H7 (cell line): ENCODE measurements at regions not wholly inside any gene's neighbourhood (a gene's known extent, or its start where the extent isn't known, plus 50 kb on each side); places are given as distances from the start of the nearest gene placed in this dataset.
A peak's percentile ranks its signal among the peaks of the same experiment; 100 is the strongest.

Source experiments
- DNase-seq: peaks from one replicate; pipeline ENCODE4 v3.0.0; 2012
- H3K27me3 ChIP-seq: 2 replicates; pipeline ENCODE4 v1.6.0; 2011; ENCODE audit warnings: mild to moderate bottlenecking, low read length; ENCODE audit not compliant: control insufficient read depth, insufficient read depth
- H3K36me3 ChIP-seq: replicated peaks from 2 replicates; pipeline ENCODE4 v1.5.1; 2011; ENCODE audit warnings: low read length; ENCODE audit not compliant: control insufficient read depth, insufficient read depth
- H3K4me3 ChIP-seq: 2 replicates; pipeline ENCODE4 v1.5.1; 2011; ENCODE audit warnings: low read depth, mild to moderate bottlenecking, control low read depth, low read length, moderate library complexity; ENCODE audit not compliant: insufficient read depth

DNA sequence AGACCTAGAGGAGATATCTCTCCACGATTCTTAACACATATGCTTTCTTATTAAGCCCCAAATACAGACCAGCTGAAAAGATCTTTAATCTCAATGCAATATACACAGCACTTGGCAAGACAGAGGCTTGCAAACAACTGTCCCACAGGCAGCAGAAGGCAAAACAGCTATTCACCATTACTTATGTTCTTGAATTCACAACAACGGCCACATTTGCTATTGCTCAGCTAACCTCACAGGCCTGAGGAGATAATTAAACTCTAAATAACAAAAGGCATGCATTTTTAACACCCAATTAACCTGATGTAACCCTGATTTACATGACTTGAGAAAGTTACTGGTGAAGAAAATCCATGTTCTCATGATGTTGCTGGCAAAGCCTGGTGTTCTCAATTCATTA, 216.4 kb downstream of the CRPPA start:
- peak; percentile 1 for DNase-seq
- H3K36me3 ChIP-seq = no peaks in the 10 kb centered on the region
- H3K4me3 ChIP-seq = no peak overlapping the region
- H3K27me3 ChIP-seq = no peaks in the 10 kb centered on the region

DNA sequence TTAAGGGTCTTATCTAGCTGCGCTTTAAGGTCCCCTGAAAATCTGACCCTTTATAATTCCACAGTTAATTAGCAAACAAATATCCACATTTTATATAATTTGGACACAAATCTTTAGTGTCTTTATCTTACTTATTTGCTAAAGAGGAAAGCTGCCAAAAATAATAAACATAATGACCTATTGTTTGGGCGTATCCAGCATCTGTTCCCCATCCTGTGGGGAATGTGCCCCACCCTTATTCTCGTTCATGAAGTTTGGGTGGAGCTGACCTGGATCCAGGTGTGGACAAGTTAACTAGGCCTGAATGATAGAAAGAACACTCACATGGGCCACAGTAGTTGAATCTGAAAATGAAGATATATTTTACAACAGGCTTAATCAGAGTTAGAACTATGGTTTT, 218.3 kb downstream of the CRPPA start:
- DNase-seq = no peak
- H3K4me3 ChIP-seq = no peak overlapping the region
- no peaks in the 10 kb centered on the region for H3K36me3 ChIP-seq
- no peaks in the 10 kb centered on the region for H3K27me3 ChIP-seq

DNA sequence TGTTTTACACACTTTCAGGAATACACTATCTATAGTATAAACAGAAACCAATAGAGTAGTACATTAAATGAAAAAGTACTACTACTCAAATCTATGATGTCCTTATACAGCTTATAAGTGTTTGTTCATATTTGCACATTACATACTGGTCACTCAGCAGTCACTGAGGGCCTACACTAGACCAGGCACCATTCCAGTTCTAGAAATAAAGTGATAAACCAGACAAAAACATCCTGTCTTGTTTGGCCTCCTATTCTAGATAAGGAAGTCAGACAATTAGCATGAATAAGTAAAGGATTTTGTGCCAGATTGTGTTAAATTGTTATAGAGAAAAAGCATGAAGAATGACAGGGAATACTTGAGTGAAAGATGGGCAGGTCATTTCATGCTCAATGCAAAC, 219.0 kb downstream of the CRPPA start:
- H3K27me3 ChIP-seq = no peaks in the 10 kb centered on the region
- no peaks in the 10 kb centered on the region for H3K36me3 ChIP-seq
- no peak overlapping the region for H3K4me3 ChIP-seq
- no peak for DNase-seq

DNA sequence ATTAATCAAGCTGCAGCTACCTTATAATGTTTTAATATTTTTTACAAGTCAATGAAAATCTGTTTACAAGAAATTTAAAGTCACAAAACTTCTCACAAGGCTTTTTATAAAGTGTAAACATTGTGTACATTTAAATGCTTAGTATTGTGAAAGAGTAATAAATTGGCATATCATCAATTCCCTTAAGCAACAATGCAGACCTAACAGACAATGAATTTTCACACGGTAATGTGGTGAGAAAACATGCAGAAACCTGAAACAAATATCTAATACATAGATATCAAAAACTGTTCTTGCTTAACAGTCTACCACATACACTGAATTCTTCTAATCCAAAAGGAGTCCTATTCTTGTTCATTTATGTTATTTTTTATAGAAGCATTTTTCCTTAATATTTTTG, 220.7 kb downstream of the CRPPA start:
- Histone ChIP-seq H3K36me3 (no peaks in the 10 kb centered on the region), H3K27me3 (no peaks in the 10 kb centered on the region), H3K4me3 (no peak overlapping the region)
- no peak for DNase-seq

DNA sequence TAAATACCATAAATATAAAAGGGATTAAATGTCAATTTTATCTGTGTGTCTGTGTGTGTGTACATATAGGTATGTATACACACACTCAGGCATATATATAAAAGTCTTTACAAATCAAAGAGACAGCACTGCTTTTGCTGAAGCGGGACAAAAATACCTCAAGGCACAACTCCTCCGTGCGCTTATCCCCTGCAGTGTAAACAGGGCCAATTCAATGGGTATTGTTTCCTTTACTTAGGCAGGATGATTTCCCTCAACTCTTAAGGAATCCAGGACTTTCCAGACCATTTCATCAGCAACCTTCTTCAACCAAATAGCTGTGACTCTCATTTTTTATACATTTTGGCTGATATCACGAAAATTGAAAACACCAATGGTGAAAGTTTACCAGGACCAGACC, 227.7 kb downstream of the CRPPA start:
- Histone ChIP-seq H3K27me3 (no peaks in the 10 kb centered on the region), H3K36me3 (no peaks in the 10 kb centered on the region), H3K4me3 (no peak overlapping the region)
- DNase-seq = no peak

DNA sequence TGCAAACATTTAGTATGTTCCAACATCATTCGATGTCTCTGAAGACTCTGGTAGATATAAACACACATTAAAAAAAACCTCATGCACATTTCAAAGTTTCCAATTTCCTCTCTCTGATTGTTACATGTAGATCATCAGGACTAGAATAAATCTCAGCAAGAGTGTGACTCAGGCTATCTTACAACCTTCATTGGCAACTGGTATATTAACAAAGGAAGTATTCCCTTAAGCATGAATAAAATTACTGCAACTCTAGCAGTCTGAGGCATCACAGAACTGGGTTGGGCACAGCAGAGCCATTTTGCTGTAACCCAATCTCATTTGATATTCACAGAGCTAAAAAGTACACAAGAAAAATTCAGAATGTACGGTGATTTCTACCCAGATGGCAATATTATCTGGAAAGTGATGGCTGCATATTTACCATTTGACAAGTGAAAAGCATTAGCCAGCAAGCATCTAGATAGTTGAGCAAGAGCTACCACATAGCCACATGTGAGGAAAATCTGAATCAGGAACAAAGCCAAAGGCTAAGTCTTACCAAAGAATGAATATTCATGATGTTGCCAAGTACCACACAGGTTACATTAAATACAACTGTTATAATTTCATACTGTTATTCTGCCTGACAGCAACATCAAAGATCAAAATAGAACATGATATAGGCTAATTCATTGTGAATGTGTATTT, 232.2 kb downstream of the CRPPA start:
- Histone ChIP-seq H3K36me3 (no peaks in the 10 kb centered on the region), H3K4me3 (no peak overlapping the region), H3K27me3 (no peaks in the 10 kb centered on the region)
- no peak for DNase-seq

DNA sequence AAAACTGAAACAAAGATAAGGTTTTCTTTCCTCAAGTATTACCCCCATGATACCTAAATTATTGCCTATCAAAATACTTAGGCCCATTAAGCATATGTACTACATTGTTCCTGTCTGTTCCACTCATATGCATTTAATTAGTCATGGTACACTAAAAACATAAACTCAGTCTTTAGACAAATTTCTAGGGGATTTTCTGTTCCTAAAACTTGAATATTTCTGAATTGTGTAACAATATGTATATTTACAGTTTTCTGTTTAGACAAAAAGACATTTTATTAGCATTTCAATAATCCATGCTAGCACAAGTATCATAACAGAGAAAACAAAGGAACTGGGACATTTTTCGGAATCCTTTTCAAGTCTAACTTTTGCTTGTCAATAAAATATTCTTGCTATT, 234.2 kb downstream of the CRPPA start:
- no peaks in the 10 kb centered on the region for H3K36me3 ChIP-seq
- no peaks in the 10 kb centered on the region for H3K27me3 ChIP-seq
- no peak overlapping the region for H3K4me3 ChIP-seq
- no peak for DNase-seq

DNA sequence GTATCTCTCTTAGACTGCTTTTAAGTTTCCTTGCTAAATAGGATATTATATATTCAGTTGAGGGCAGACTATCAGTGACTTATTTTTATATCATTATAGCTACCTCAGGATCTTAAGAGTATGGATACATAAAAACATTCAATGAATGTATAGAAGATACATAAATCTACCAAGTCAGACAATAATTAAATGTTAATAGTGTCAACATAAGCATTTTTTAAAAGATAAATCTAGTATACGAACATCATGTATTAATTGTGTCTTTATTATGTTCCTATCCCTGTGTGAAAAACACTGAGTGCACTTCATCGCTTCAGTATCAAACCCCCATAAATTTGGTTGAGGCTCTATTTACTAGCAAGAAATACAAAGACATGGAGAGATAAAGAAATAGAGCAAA, 242.8 kb downstream of the CRPPA start:
- no peak for DNase-seq
- H3K36me3 ChIP-seq = no peaks in the 10 kb centered on the region
- H3K4me3 ChIP-seq = no peak overlapping the region
- H3K27me3 ChIP-seq = no peaks in the 10 kb centered on the region

DNA sequence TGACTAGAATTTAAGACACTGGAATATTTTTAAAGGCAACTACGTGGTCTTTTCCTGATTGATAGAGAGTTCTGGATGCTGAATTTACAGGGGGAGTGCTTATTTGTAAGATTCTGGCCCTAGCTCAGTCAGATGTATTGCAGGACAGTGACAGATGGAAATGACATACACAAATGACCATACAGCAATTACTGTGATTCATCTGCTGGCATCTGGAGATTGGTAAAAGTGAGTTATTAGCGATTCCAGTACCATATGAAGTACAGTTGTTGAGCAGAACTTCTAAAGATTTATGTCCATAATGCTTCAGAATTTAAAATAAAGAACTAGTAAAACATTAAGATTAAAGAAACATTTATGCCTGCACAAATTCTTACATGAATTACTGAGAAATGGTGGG, 243.2 kb downstream of the CRPPA start:
- DNase-seq = no peak
- Histone ChIP-seq H3K4me3 (no peak overlapping the region), H3K27me3 (no peaks in the 10 kb centered on the region), H3K36me3 (no peaks in the 10 kb centered on the region)

DNA sequence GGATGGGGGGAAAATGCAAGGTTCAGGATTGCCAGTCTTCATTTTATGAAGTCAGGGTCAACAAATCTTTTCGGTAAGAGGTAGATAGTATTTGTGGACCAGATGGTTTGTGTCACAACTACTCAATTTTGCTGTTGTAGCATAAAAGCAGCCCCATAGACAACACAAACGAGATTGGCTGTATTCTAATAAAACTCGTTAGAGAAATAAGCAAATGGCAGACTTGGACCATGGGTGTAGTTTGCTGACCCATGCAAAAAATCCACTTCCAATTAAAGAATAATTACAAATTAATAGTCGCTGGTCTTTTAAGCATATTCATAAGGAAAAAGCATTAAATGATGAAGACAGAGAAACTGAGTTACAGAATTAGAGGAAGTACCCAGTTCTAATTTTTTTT, 247.1 kb downstream of the CRPPA start:
- no peaks in the 10 kb centered on the region for H3K27me3 ChIP-seq
- DNase-seq = no peak
- H3K36me3 ChIP-seq = no peaks in the 10 kb centered on the region
- H3K4me3 ChIP-seq = no peak overlapping the region

DNA sequence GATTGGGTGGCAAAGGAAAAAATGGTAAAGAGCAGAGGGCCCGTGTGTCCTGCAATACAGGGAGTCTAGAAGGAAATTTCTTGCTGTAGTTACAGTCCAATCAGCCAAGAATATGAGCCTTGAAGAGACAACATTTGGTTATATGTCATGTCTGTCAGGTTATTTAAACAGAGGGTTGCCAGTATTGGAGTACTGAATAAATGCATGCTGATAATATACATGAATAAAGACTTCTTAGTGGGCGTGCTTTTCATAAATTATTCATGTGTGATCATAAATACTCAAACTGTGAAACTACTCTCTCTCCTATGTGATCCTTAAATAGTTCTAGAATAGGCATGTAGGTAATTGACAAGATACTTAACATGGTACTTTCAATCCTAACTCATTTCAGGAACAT, 249.0 kb downstream of the CRPPA start:
- DNase-seq = no peak
- H3K36me3 ChIP-seq = no peaks in the 10 kb centered on the region
- no peak overlapping the region for H3K4me3 ChIP-seq
- H3K27me3 ChIP-seq = no peaks in the 10 kb centered on the region

DNA sequence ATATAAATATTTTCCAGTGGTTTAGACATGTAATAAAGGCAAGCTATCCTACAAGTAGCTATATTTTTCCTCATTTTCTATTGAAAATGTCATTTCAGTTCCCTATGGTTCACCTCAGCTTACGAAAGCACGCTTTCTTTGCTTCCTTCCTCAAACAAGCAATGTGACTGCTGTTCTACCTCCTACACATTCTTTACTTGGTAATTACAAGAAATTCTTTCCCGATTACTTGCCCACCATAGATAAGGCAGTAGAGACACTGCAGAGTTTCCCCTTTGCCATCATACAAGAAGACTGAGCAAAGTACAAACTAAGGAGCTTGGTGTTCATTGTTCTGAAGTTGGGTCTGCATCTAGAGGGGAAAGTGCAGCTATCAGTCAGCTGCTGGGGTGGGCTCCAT, 249.4 kb downstream of the CRPPA start:
- Histone ChIP-seq H3K36me3 (no peaks in the 10 kb centered on the region), H3K27me3 (no peaks in the 10 kb centered on the region), H3K4me3 (no peak overlapping the region)
- no peak for DNase-seq

DNA sequence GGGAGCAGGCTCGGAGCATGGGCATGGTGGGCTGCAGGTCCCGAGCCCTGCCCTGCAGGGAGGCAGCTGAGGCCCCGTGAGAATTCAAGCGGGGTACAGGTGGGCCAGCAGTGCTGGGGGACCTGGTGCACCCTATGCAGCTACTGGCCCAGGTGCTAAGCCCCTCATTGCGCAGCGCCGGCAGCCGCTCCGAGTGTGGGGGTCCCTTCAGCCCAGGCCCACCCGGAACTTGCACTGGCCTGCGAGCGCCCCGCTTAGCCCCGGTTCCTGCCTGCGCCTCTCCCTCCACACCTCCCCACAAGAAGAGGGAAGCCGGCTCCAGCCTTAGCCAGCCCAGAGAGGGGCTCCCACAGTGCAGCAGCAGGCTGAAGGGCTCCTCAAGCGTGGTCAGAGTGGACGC, 250.7 kb downstream of the CRPPA start:
- no peak for DNase-seq
- H3K4me3 ChIP-seq = no peak overlapping the region
- no peaks in the 10 kb centered on the region for H3K27me3 ChIP-seq
- H3K36me3 ChIP-seq = no peaks in the 10 kb centered on the region

DNA sequence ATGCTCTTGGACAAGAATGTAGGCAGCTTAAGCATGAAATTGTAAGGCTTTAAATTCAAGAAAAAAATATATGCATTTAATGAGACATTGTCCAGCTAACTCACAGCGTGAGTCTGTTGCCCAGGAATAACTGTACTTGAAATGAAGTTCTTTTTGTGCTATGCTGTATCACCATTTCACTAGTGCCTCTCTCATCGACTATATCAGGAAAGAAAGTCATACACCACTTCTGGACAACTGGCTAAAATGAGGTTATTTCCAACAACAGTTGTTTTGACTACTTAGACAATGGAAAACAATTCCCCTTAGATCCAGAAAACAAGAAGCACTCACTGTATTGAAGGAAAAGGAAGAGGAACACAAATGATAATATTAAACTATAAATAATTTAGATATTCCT, 251.8 kb downstream of the CRPPA start:
- no peak for DNase-seq
- Histone ChIP-seq H3K27me3 (no peaks in the 10 kb centered on the region), H3K36me3 (no peaks in the 10 kb centered on the region), H3K4me3 (no peak overlapping the region)

DNA sequence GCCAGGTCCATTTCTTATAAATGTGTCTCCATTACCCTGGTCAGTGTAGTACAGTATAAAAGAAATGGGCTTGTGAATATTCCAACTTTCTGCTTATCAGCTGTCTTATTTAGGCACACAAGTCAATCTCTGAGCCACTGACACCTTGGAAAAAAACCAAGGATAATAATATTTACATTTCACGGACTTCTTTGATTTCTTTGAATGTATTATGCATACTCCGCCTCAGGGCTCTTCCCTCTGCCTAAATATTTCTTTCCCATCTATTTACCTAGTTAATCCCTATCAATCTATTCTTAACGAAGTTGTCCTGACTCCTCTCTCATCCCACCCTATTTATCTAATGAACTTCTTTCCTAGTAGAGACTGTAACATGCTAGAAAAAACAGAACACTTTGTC, 253.8 kb downstream of the CRPPA start:
- DNase-seq = no peak
- no peaks in the 10 kb centered on the region for H3K36me3 ChIP-seq
- no peaks in the 10 kb centered on the region for H3K27me3 ChIP-seq
- H3K4me3 ChIP-seq = no peak overlapping the region

DNA sequence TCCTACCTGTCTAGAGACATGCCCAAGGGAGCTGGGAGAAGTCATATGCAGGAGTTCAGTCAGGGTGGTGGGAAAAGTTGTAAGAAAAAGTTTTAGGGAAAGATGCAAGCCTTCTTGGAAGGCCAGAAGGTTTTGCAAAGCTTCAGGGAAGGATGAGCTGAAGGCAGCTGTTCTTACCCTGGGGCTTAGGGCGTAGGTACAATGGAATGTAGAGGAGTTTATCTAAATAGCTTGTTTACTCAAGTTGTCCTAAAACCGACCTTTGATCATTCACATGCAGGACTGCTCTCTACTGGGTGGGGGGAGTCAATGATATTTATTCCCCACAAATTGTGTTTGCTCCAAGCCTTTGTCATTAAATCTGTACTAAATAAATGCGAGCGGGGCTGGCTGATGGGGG, 277.0 kb downstream of the CRPPA start:
- H3K36me3 ChIP-seq = no peaks in the 10 kb centered on the region
- H3K4me3 ChIP-seq = no peak overlapping the region
- no peak for DNase-seq
- no peaks in the 10 kb centered on the region for H3K27me3 ChIP-seq
